CD4-positive, alpha-beta T cell (primary cell): ENCODE measurements at regions not wholly inside any gene's neighbourhood (a gene's known extent, or its start where the extent isn't known, plus 50 kb on each side); places are given as distances from the start of the nearest gene placed in this dataset.

ENCODE experiments used
- ATAC-seq: fragments of 200-7000 bp; cut with Tn5 transposase; one replicate; pipeline ENCODE4 v1.10.0; 2022; ENCODE audit warnings: mild to moderate bottlenecking; ENCODE audit not compliant: poor library complexity
- CTCF ChIA-PET: fragments of 350-600 bp; sonication (Branson Sonifier 250); formaldehyde crosslinking; loops from one replicate; lab custom pipeline; 2021; ENCODE audit warnings: antibody characterized with exemption, inconsistent platforms; lab: Charles Lee
- POLR2A ChIA-PET: fragments of 350-600 bp; sonication (Branson Sonifier 250); formaldehyde crosslinking; loops from one replicate; lab custom pipeline; 2021; ENCODE audit warnings: antibody characterized with exemption, inconsistent platforms; lab: Charles Lee
- DNase-seq, 14 experiments: peaks; one replicate each; pipeline ENCODE4 v3.0.0-alpha.2; 2013 to 2020; ENCODE audit warnings: mixed read lengths in 2 of 14
- H3K27ac ChIP-seq, 2 donors: one replicate each; pipeline versions ENCODE4 v1.5.1 to v1.7.0; 2013; ENCODE audit warnings: low read length in 2 of 2, low read depth in 1 of 2, mild to moderate bottlenecking in 1 of 2
- H3K27me3 ChIP-seq, 2 experiments: 1 replicate in 1 of 2; 2 replicates in 1 of 2; pipeline versions ENCODE4 v1.6.1 to v1.7.0; 2013; ENCODE audit warnings: low read length in 2 of 2, control low read depth in 1 of 2, mild to moderate bottlenecking in 1 of 2, moderate library complexity in 1 of 2; ENCODE audit not compliant: insufficient read depth in 2 of 2, control insufficient read depth in 1 of 2
- H3K36me3 ChIP-seq: one replicate; pipeline ENCODE4 v1.6.1; 2013; ENCODE audit warnings: low read length, control low read depth; ENCODE audit not compliant: insufficient read depth
- H3K4me1 ChIP-seq: one replicate; pipeline ENCODE4 v1.6.1; 2013; ENCODE audit warnings: low read length, control low read depth; ENCODE audit not compliant: insufficient read depth
- H3K4me3 ChIP-seq: one replicate; pipeline ENCODE4 v1.5.1; 2013; ENCODE audit warnings: mild to moderate bottlenecking, low read length, moderate library complexity
- H3K9me3 ChIP-seq, 2 experiments: 1 replicate in 1 of 2; 2 replicates in 1 of 2; pipeline versions ENCODE4 v1.6.1 to v1.7.0; 2013; ENCODE audit warnings: low read length in 2 of 2, mild to moderate bottlenecking in 2 of 2, control low read depth in 1 of 2, moderate library complexity in 1 of 2; ENCODE audit not compliant: control insufficient read depth in 1 of 2, insufficient read depth in 1 of 2
- H3K27ac Mint-ChIP-seq: one replicate; pipeline ENCODE4 v1.8.0; 2020; ENCODE audit warnings: mixed read lengths
- H3K27me3 Mint-ChIP-seq: one replicate; pipeline ENCODE4 v1.8.0; 2021; ENCODE audit warnings: mixed read lengths
- H3K36me3 Mint-ChIP-seq: one replicate; pipeline ENCODE4 v1.8.0; 2021; ENCODE audit warnings: low read depth, mixed read lengths
- H3K4me1 Mint-ChIP-seq: one replicate; pipeline ENCODE4 v1.8.0; 2021; ENCODE audit warnings: low read depth, mixed read lengths
- H3K4me3 Mint-ChIP-seq: one replicate; pipeline ENCODE4 v1.8.0; 2020; ENCODE audit warnings: mild to moderate bottlenecking, mixed read lengths
- H3K9me3 Mint-ChIP-seq: one replicate; pipeline ENCODE4 v1.8.0; 2020; ENCODE audit warnings: mixed read lengths
- intact Hi-C, 2 experiments: fragments of 100-400 bp; cut with DNase I in 1 of 2; cut with micrococcal nuclease in 1 of 2; formaldehyde crosslinking; loops; one replicate each; pipeline versions ENCODE4 v1.15.1 to v1.9.0; 2023 to 2025; cut with DNase I, micrococcal nuclease
- TF ChIP-seq, protein P1 (sequence below): fragments of 200-600 bp; IDR thresholded peaks from one replicate; pipeline ENCODE4 v1.8.0; 2022; ENCODE audit warnings: antibody characterized with exemption, mild to moderate bottlenecking

DNA sequence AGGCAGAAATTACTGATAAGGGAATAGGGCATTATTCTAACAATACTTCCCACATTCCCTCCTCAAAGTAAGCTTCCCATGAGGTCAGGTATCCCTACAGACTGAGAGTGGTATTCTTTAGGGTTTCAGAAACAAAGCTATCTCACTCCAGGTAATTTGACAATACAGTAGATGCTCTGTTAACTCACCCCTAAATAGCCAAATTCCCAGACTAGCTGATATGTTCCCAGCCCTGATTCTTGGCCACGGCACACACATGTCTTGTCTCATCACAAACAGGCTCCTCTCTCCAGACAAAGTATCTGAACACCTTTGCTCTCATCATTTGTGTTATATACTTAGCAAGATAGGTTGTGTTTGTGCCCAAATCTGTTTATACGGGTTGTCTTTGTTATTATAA lies 139.9 kb downstream of the ZNF608 start:
- no peak overlapping the region for H3K27ac Mint-ChIP-seq
- H3K4me3 Mint-ChIP-seq: no peak overlapping the region
- CTCF ChIA-PET: no interaction called here
- peaks cover 2% of the 10 kb centered on the region for H3K9me3 Mint-ChIP-seq
- DNase-seq (no peak), ATAC-seq (no peak)
- Histone ChIP-seq H3K27ac (no peak overlapping the region), H3K4me1 (no peaks in the 10 kb centered on the region), H3K27me3 (no peaks in the 10 kb centered on the region), H3K9me3 (peaks cover 0 to 4% of the 10 kb centered on the region in 2 experiments), H3K36me3 (no peaks in the 10 kb centered on the region), H3K4me3 (no peak overlapping the region)
- peaks cover 24% of the 10 kb centered on the region for H3K27me3 Mint-ChIP-seq
- intact Hi-C loops: no loop called here
- H3K4me1 Mint-ChIP-seq: no peaks in the 10 kb centered on the region
- POLR2A ChIA-PET: no interaction called here
- H3K36me3 Mint-ChIP-seq: no peaks in the 10 kb centered on the region
- TF ChIP-seq, protein P1, sequence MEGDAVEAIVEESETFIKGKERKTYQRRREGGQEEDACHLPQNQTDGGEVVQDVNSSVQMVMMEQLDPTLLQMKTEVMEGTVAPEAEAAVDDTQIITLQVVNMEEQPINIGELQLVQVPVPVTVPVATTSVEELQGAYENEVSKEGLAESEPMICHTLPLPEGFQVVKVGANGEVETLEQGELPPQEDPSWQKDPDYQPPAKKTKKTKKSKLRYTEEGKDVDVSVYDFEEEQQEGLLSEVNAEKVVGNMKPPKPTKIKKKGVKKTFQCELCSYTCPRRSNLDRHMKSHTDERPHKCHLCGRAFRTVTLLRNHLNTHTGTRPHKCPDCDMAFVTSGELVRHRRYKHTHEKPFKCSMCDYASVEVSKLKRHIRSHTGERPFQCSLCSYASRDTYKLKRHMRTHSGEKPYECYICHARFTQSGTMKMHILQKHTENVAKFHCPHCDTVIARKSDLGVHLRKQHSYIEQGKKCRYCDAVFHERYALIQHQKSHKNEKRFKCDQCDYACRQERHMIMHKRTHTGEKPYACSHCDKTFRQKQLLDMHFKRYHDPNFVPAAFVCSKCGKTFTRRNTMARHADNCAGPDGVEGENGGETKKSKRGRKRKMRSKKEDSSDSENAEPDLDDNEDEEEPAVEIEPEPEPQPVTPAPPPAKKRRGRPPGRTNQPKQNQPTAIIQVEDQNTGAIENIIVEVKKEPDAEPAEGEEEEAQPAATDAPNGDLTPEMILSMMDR: no peak

- H3K36me3 Mint-ChIP-seq: no peaks in the 10 kb centered on the region
- no peak overlapping the region for H3K4me3 Mint-ChIP-seq
- no peaks in the 10 kb centered on the region for H3K4me1 Mint-ChIP-seq
- TF ChIP-seq, protein P1: no peak
- Histone ChIP-seq H3K4me1 (no peaks in the 10 kb centered on the region), H3K36me3 (no peaks in the 10 kb centered on the region), H3K9me3 (peaks cover 0 to 4% of the 10 kb centered on the region in 2 experiments), H3K4me3 (no peak overlapping the region), H3K27ac (no peak overlapping the region), H3K27me3 (no peaks in the 10 kb centered on the region)
- ChIA-PET CTCF (no interaction called here), POLR2A (no interaction called here)
- peaks cover 24% of the 10 kb centered on the region for H3K27me3 Mint-ChIP-seq
- ATAC-seq (no peak), DNase-seq (no peak)
- H3K9me3 Mint-ChIP-seq: peaks cover 2% of the 10 kb centered on the region
- H3K27ac Mint-ChIP-seq: no peak overlapping the region
- intact Hi-C loops: no loop called here
These were observed 140.3 kb downstream of the ZNF608 start for GRCh38 chr5:124606093-124606492.

GRCh38 chr5:124605541-124605940 lies 140.9 kb downstream of the ZNF608 start:
- DNase-seq: no peak
- CTCF ChIA-PET: no interaction called here
- POLR2A ChIA-PET: no interaction called here

More at GRCh38 chr5:124605541-124605940, 140.9 kb downstream of the ZNF608 start:
- no peak for ATAC-seq
- Histone ChIP-seq H3K36me3 (no peaks in the 10 kb centered on the region), H3K9me3 (peaks cover 0 to 4% of the 10 kb centered on the region in 2 experiments), H3K4me3 (no peak overlapping the region), H3K27me3 (no peaks in the 10 kb centered on the region), H3K4me1 (no peaks in the 10 kb centered on the region), H3K27ac (no peak overlapping the region)
- intact Hi-C loops: no loop called here
- TF ChIP-seq, protein P1: no peak
- Mint-ChIP-seq H3K4me3 (no peak overlapping the region), H3K9me3 (peaks cover 2% of the 10 kb centered on the region), H3K4me1 (no peaks in the 10 kb centered on the region), H3K27ac (no peak overlapping the region), H3K27me3 (peaks cover 24% of the 10 kb centered on the region), H3K36me3 (no peaks in the 10 kb centered on the region)
